ENCODE measurements at regions not wholly inside any gene's neighbourhood (a gene's known extent, or its start where the extent isn't known, plus 50 kb on each side); places are given as distances from the start of the nearest gene placed in this dataset.

GRCh38 chr3:187903697-187904096 lies 158.4 kb upstream of the BCL6 start:
- no peak for DNase-seq

GRCh38 chr3:187906416-187906815 lies 161.1 kb upstream of the BCL6 start:
- DNase-seq: no peak

- no peak for DNase-seq
Measured at GRCh38 chr3:187906920-187907319, 161.7 kb upstream of the BCL6 start.

GRCh38 chr3:187909866-187910265 lies 164.6 kb upstream of the BCL6 start:
- DNase-seq: no peak

GRCh38 chr3:187912007-187912406 lies 166.7 kb upstream of the BCL6 start:
- DNase-seq: no peak

GRCh38 chr3:187913617-187914033 lies 168.4 kb upstream of the BCL6 start:
- DNase-seq: no peak

GRCh38 chr3:187914231-187914630 lies 169.0 kb upstream of the BCL6 start:
- no peak for DNase-seq

GRCh38 chr3:187916072-187916471 lies 170.8 kb upstream of the BCL6 start:
- DNase-seq: no peak

- no peak for DNase-seq
Measured at GRCh38 chr3:187918081-187918644, 172.9 kb upstream of the BCL6 start.

GRCh38 chr3:187919048-187919447 lies 173.8 kb upstream of the BCL6 start:
- DNase-seq: peak; percentile 52

GRCh38 chr3:187919544-187919943 lies 174.3 kb upstream of the BCL6 start:
- DNase-seq: no peak

GRCh38 chr3:187920030-187920429 lies 174.8 kb upstream of the BCL6 start:
- DNase-seq: no peak

GRCh38 chr3:187920913-187921312 lies 175.6 kb upstream of the BCL6 start:
- DNase-seq: no peak

- DNase-seq: no peak
Measured at GRCh38 chr3:187921391-187922074, 176.3 kb upstream of the BCL6 start.

GRCh38 chr3:187922704-187923416 lies 177.6 kb upstream of the BCL6 start:
- DNase-seq: no peak

GRCh38 chr3:187924651-187925050 lies 179.4 kb upstream of the BCL6 start:
- DNase-seq: no peak

- no peak for DNase-seq
Measured at GRCh38 chr3:187925326-187925725, 180.1 kb upstream of the BCL6 start.

- no peak for DNase-seq
Measured at GRCh38 chr3:187926620-187927019, 181.4 kb upstream of the BCL6 start.

- no peak for DNase-seq
Measured at GRCh38 chr3:187927565-187927964, 182.3 kb upstream of the BCL6 start.

- no peak for DNase-seq
Measured at GRCh38 chr3:187929112-187929816, 184.0 kb upstream of the BCL6 start.

- no peak for DNase-seq
Measured at GRCh38 chr3:187930021-187930420, 184.8 kb upstream of the BCL6 start.

- DNase-seq: no peak
Measured at GRCh38 chr3:187931101-187931500, 185.8 kb upstream of the BCL6 start.

GRCh38 chr3:187931770-187932278 lies 186.6 kb upstream of the BCL6 start:
- DNase-seq: no peak
